SK-N-SH (cell line): ENCODE measurements at regions not wholly inside any gene's neighbourhood (a gene's known extent, or its start where the extent isn't known, plus 50 kb on each side); places are given as distances from the start of the nearest gene placed in this dataset.

Experiments used
- CTCF ChIA-PET: fragments of 300-600, 350-600 bp; formaldehyde crosslinking; extraction: SDS; loops from one replicate; lab custom pipeline; 2021; lab: Yijun Ruan, JAX
- POLR2A ChIA-PET: fragments of 350-600 bp; sonication (Branson Sonifier 250); formaldehyde crosslinking; extraction: SDS; loops from one replicate; lab custom pipeline; 2020; ENCODE audit warnings: antibody characterized with exemption, inconsistent platforms; lab: Yijun Ruan, JAX
- DNase-seq: peaks from one replicate; pipeline ENCODE4 v3.0.0; 2012
- H2AFZ ChIP-seq: fragments of 200-600 bp; sonication (generic); 2 replicates; pipeline ENCODE4 v1.8.1; 2016; ENCODE audit warnings: antibody characterized with exemption, mild to moderate bottlenecking, low read depth
- H3F3A ChIP-seq: fragments of 200-600 bp; sonication (generic); replicated peaks from 2 replicates; pipeline ENCODE3; 2016; ENCODE audit warnings: antibody characterized with exemption, mild to moderate bottlenecking; ENCODE audit not compliant: insufficient read depth
- H3K27ac ChIP-seq, 2 experiments: fragments of 200-500 bp in 1 of 2; fragments of 200-600 bp in 1 of 2; sonication (Bioruptor generic) in 1 of 2; sonication (generic), shearing (Covaris generic) in 1 of 2; 2 replicates each; pipeline versions ENCODE4 v1.5.1 to v1.6.1; 2014 to 2016; ENCODE audit warnings: low read depth in 2 of 2, inconsistent platforms in 1 of 2, low read length in 1 of 2, mild to moderate bottlenecking in 1 of 2, mixed read lengths in 1 of 2
- H3K27me3 ChIP-seq: fragments of 200-600 bp; sonication (generic), shearing (Covaris generic); 2 replicates; pipeline ENCODE4 v1.6.1; 2016; ENCODE audit warnings: mixed run types; ENCODE audit not compliant: insufficient read depth
- H3K36me3 ChIP-seq, 2 experiments: fragments of 200-500 bp in 1 of 2; fragments of 200-600 bp in 1 of 2; sonication (Bioruptor generic) in 1 of 2; sonication (generic) in 1 of 2; replicated peaks in 1 of 2; 2 replicates each; pipeline versions ENCODE3 to v1.5.1; 2014 to 2016; ENCODE audit warnings: low read length in 1 of 2, mild to moderate bottlenecking in 1 of 2; ENCODE audit not compliant: insufficient read depth in 2 of 2, control insufficient read depth in 1 of 2
- H3K4me1 ChIP-seq, 2 experiments: fragments of 200-500 bp in 1 of 2; fragments of 200-600 bp in 1 of 2; sonication (Bioruptor generic) in 1 of 2; sonication (generic), shearing (Covaris generic) in 1 of 2; 2 replicates each; pipeline versions ENCODE4 v1.5.1 to v1.6.1; 2014 to 2016; ENCODE audit warnings: low read depth in 1 of 2, low read length in 1 of 2, mixed run types in 1 of 2; ENCODE audit not compliant: insufficient read depth in 2 of 2, control insufficient read depth in 1 of 2
- H3K4me2 ChIP-seq: fragments of 200-600 bp; sonication (generic), shearing (Covaris generic); 2 replicates; pipeline ENCODE4 v1.6.1; 2017; ENCODE audit warnings: mixed run types
- H3K4me3 ChIP-seq, 2 experiments: fragments of 200-500 bp in 1 of 2; fragments of 200-600 bp in 1 of 2; sonication (Bioruptor generic) in 1 of 2; sonication (generic), shearing (Covaris generic) in 1 of 2; 2 replicates each; pipeline versions ENCODE4 v1.5.1 to v1.8.1; 2014 to 2016; ENCODE audit warnings: low read depth in 2 of 2, inconsistent platforms in 1 of 2, low read length in 1 of 2, mild to moderate bottlenecking in 1 of 2, mixed read lengths in 1 of 2, moderate library complexity in 1 of 2
- H3K79me2 ChIP-seq: fragments of 200-600 bp; sonication (generic); 2 replicates; pipeline ENCODE4 v1.8.1; 2017; ENCODE audit warnings: mild to moderate bottlenecking; ENCODE audit not compliant: insufficient read depth
- H3K9ac ChIP-seq: fragments of 200-600 bp; sonication (generic); 2 replicates; pipeline ENCODE4 v1.6.1; 2017; ENCODE audit warnings: mixed run types
- H3K9me2 ChIP-seq: fragments of 200-600 bp; sonication (generic); 2 replicates; pipeline ENCODE4 v1.6.1; 2017; ENCODE audit warnings: mixed run types
- H3K9me3 ChIP-seq: fragments of 200-600 bp; sonication (generic); 2 replicates; pipeline ENCODE4 v1.6.1; 2017; ENCODE audit warnings: mixed run types, mild to moderate bottlenecking, moderate library complexity
- H4K20me1 ChIP-seq: fragments of 200-600 bp; sonication (generic); 2 replicates; pipeline ENCODE4 v1.6.1; 2017; ENCODE audit warnings: mild to moderate bottlenecking, mixed run types; ENCODE audit not compliant: insufficient read depth
- EP300 ChIP-seq, 2 experiments: IDR thresholded peaks; 2 replicates each; pipeline versions ENCODE4 v1.4.0 to v1.6.1; 2012; ENCODE audit warnings: borderline replicate concordance in 1 of 2, low read depth in 1 of 2, low read length in 1 of 2
- EZH2phosphoT487 ChIP-seq: fragments of 200-600 bp; sonication (generic); IDR thresholded peaks from 2 replicates; pipeline ENCODE4 v1.6.1; 2017; ENCODE audit warnings: low read depth, mixed run types, mild to moderate bottlenecking, antibody characterized with exemption, moderate library complexity, borderline replicate concordance
- FOSL2 ChIP-seq: IDR thresholded peaks from 2 replicates; pipeline ENCODE4 v1.4.0; 2012; ENCODE audit warnings: low read depth, mild to moderate bottlenecking, moderate library complexity, borderline replicate concordance
- FOXJ3 ChIP-seq: sonication (generic); formaldehyde crosslinking; IDR thresholded peaks from 2 replicates; pipeline ENCODE4 v1.5.1; 2020; ENCODE audit warnings: mild to moderate bottlenecking, missing genetic modification reagents
- FOXM1 ChIP-seq: IDR thresholded peaks from 2 replicates; pipeline ENCODE4 v1.4.0; 2012; ENCODE audit warnings: low read depth, mild to moderate bottlenecking
- GABPA ChIP-seq: IDR thresholded peaks from 2 replicates; pipeline ENCODE4 v1.4.0; 2012; ENCODE audit warnings: low read depth, mild to moderate bottlenecking
- JUND ChIP-seq: IDR thresholded peaks from 2 replicates; pipeline ENCODE4 v1.4.0; 2012
- MXI1 ChIP-seq: IDR thresholded peaks from 2 replicates; pipeline ENCODE4 v1.6.1; 2012; ENCODE audit warnings: mild to moderate bottlenecking, low read depth, low read length, improper control_type of control experiment
- NRF1 ChIP-seq: IDR thresholded peaks from 2 replicates; pipeline ENCODE4 v1.6.1; 2012; ENCODE audit warnings: low read depth, mild to moderate bottlenecking, low read length
- PBX3 ChIP-seq: IDR thresholded peaks from 2 replicates; pipeline ENCODE4; 2012
- POLR2AphosphoS5 ChIP-seq: IDR thresholded peaks from 2 replicates; pipeline ENCODE4 v1.6.1; 2012; ENCODE audit warnings: low read depth, low read length
- RAD21 ChIP-seq: IDR thresholded peaks from 2 replicates; pipeline ENCODE4 v1.6.1; 2012; ENCODE audit warnings: mild to moderate bottlenecking, low read length
- REST ChIP-seq: IDR thresholded peaks from 2 replicates; pipeline ENCODE4 v1.6.1; 2012; ENCODE audit warnings: mild to moderate bottlenecking, low read depth, low read length, moderate library complexity
- RFX5 ChIP-seq: IDR thresholded peaks from 2 replicates; pipeline ENCODE4 v1.6.1; 2012; ENCODE audit warnings: mild to moderate bottlenecking, improper control_type of control experiment, low read length
- RXRA ChIP-seq: IDR thresholded peaks from 2 replicates; pipeline ENCODE4 v1.4.0; 2012; ENCODE audit warnings: low read depth, mild to moderate bottlenecking, borderline replicate concordance
- TAF1 ChIP-seq: IDR thresholded peaks from 2 replicates; pipeline ENCODE4 v1.6.1; 2012; ENCODE audit warnings: low read depth, mild to moderate bottlenecking, low read length, moderate library complexity, borderline replicate concordance
- USF1 ChIP-seq: IDR thresholded peaks from 2 replicates; pipeline ENCODE4 v1.4.0; 2012; ENCODE audit warnings: low read depth, borderline replicate concordance
- USF2 ChIP-seq: fragments of 150-350 bp; IDR thresholded peaks from 2 replicates; pipeline ENCODE4 v1.6.1; 2017; ENCODE audit warnings: antibody characterized with exemption, low read length, low read depth, borderline replicate concordance

GRCh38 chr12:71230542-71230941, 72.7 kb upstream of the TSPAN8 start:
- Histone ChIP-seq H3K9me2 (no peaks in the 10 kb centered on the region), H3K9me3 (no peaks in the 10 kb centered on the region), H3K9ac (no peak overlapping the region), H3K4me2 (no peak overlapping the region), H4K20me1 (no peaks in the 10 kb centered on the region), H2AFZ (no peak overlapping the region), H3K4me1 (no peaks in the 10 kb centered on the region), H3K27ac (no peak overlapping the region), H3K79me2 (no peaks in the 10 kb centered on the region), H3F3A (no peaks in the 10 kb centered on the region), H3K27me3 (no peaks in the 10 kb centered on the region), H3K4me3 (no peak overlapping the region), H3K36me3 (no peaks in the 10 kb centered on the region)
- ChIA-PET CTCF (no interaction called here), POLR2A (no interaction called here)
- DNase-seq = no peak
- TF ChIP-seq REST (no peak), RXRA (no peak), USF2 (no peak), RFX5 (no peak), JUND (no peak), GABPA (no peak), RAD21 (no peak)

GRCh38 chr12:71223139-71223538, 65.3 kb upstream of the TSPAN8 start:
- Histone ChIP-seq H3K4me1 (peaks cover 0 to 9% of the 10 kb centered on the region in 2 experiments; a peak in 2 of 4 replicates), H4K20me1 (no peaks in the 10 kb centered on the region), H3K4me2 (no peak overlapping the region), H3K9me3 (no peaks in the 10 kb centered on the region), H3K27ac (no peak overlapping the region), H3K9me2 (no peaks in the 10 kb centered on the region), H3K79me2 (no peaks in the 10 kb centered on the region), H3K4me3 (no peak overlapping the region), H3K36me3 (no peaks in the 10 kb centered on the region), H3F3A (no peaks in the 10 kb centered on the region), H2AFZ (no peak overlapping the region), H3K27me3 (no peaks in the 10 kb centered on the region), H3K9ac (no peak overlapping the region)
- TF ChIP-seq RAD21 (no peak), USF1 (no peak), EP300 (IDR thresholded peaks at IDR 0.05; ENCODE audit: borderline replicate concordance in 1 of 2, low read depth in 1 of 2, low read length in 1 of 2) (no peak), MXI1 (no peak), GABPA (no peak), POLR2AphosphoS5 (no peak), EZH2phosphoT487 (no peak), PBX3 (no peak), FOXM1 (no peak), USF2 (no peak), FOXJ3 (CRISPR knock-in tag) (no peak), TAF1 (no peak), NRF1 (no peak), FOSL2 (no peak)
- POLR2A ChIA-PET = no interaction called here
- DNase-seq = no peak
- CTCF ChIA-PET = interaction anchor here (1.0 kb wide), 1 partner anchor 169 kb away, joined by 3 read pairs; no protein-coding TSS in a partner anchor
